Testis (tissue), 2 donors: ENCODE measurements at regions not wholly inside any gene's neighbourhood (a gene's known extent, or its start where the extent isn't known, plus 50 kb on each side); places are given as distances from the start of the nearest gene placed in this dataset.

Experiments used
- DNase-seq: peaks from one replicate; pipeline ENCODE4 v3.0.0-alpha.2; 2019
- H3K27ac ChIP-seq, 2 donors: fragments of 200-600 bp; sonication (generic); one replicate each; pipeline ENCODE4 v1.5.1; 2019
- H3K27me3 ChIP-seq: fragments of 200-600 bp; sonication (generic); one replicate; pipeline ENCODE4 v1.5.1; 2019
- H3K36me3 ChIP-seq: fragments of 200-600 bp; sonication (generic); one replicate; pipeline ENCODE4 v1.5.1; 2017; ENCODE audit warnings: low read depth; ENCODE audit errors: missing control alignments
- H3K4me1 ChIP-seq: fragments of 200-600 bp; sonication (generic); one replicate; pipeline ENCODE4 v1.5.1; 2019
- H3K4me3 ChIP-seq, 2 donors: fragments of 200-600 bp; sonication (generic); one replicate each; pipeline ENCODE4 v1.5.1; 2017 to 2019
- H3K9me3 ChIP-seq: fragments of 200-600 bp; sonication (generic); one replicate; pipeline ENCODE4 v1.5.1; 2017
- CTCF ChIP-seq, 3 experiments: fragments of 450-650 bp in 2 of 3; fragments of 200-600 bp in 1 of 3; sonication (generic) in 1 of 3; IDR thresholded peaks; one replicate each; pipeline ENCODE4 v1.5.1; 2016 to 2019; ENCODE audit warnings: antibody characterized with exemption in 3 of 3, mild to moderate bottlenecking in 2 of 3, moderate library complexity in 1 of 3
- POLR2A ChIP-seq: fragments of 450-650 bp; IDR thresholded peaks from one replicate; pipeline ENCODE4 v1.6.1; 2017; ENCODE audit warnings: antibody characterized with exemption, mild to moderate bottlenecking, moderate library complexity
- WGBS, 2 donors: methylation state at CpG; one replicate each; pipeline ENCODE4 v1.1.5; 2018; 5-methylcytosine and 5-hydroxymethylcytosine counted together
- intact Hi-C: fragments of 100-400 bp; cut with DNase I; formaldehyde crosslinking; loops from one replicate; pipeline ENCODE4 v1.15.1; 2023; ENCODE audit warnings: low total_unique reads

- TF ChIP-seq CTCF (IDR thresholded peaks at IDR 0.05) (no peak), POLR2A (no peak)
- Histone ChIP-seq H3K9me3 (no peaks in the 10 kb centered on the region), H3K4me3 (no peak overlapping the region), H3K36me3 (no peaks in the 10 kb centered on the region), H3K27me3 (no peaks in the 10 kb centered on the region), H3K27ac (peak overlapping the region in 1 of 2 donors; percentile 36), H3K4me1 (no peaks in the 10 kb centered on the region)
- DNase-seq: no peak
- 13 to 38% methylated on average over 1 to 2 of the region's 2 CpGs for WGBS, 2 donors
- intact Hi-C loops: no loop called here
These were observed 59.7 kb upstream of the VCX3B start for GRCh38 chrX:8404926-8405325.

- TF ChIP-seq POLR2A (no peak), CTCF (IDR thresholded peaks at IDR 0.05) (no peak)
- Histone ChIP-seq H3K27me3 (no peaks in the 10 kb centered on the region), H3K4me1 (no peaks in the 10 kb centered on the region), H3K36me3 (no peaks in the 10 kb centered on the region), H3K4me3 (no peak overlapping the region), H3K9me3 (no peaks in the 10 kb centered on the region), H3K27ac (no peak overlapping the region)
- whole genome bisulfite sequencing, 2 donors: 64 to 85% methylated on average over 6 to 7 of the region's 7 CpGs
- intact Hi-C loops: no loop called here
- no peak for DNase-seq
These were observed 59.0 kb upstream of the VCX3B start for GRCh38 chrX:8405631-8406030.

GRCh38 chrX:8413279-8413678 lies 51.4 kb upstream of the VCX3B start:
- no peak for DNase-seq
- TF ChIP-seq POLR2A: no peak
- no peak for TF ChIP-seq CTCF (IDR thresholded peaks at IDR 0.05)
- H3K4me3 ChIP-seq: no peak overlapping the region
- intact Hi-C loops: no loop called here
- no peaks in the 10 kb centered on the region for H3K9me3 ChIP-seq
- H3K36me3 ChIP-seq: no peaks in the 10 kb centered on the region
- H3K27ac ChIP-seq: no peak overlapping the region
- WGBS, 2 donors: 67 to 88% methylated on average over 2 of the region's 2 CpGs
- H3K27me3 ChIP-seq: no peaks in the 10 kb centered on the region
- H3K4me1 ChIP-seq: no peaks in the 10 kb centered on the region
